Suprapubic skin (tissue), 4 donors: ENCODE measurements at regions not wholly inside any gene's neighbourhood (a gene's known extent, or its start where the extent isn't known, plus 50 kb on each side); places are given as distances from the start of the nearest gene placed in this dataset.
A peak's percentile ranks its signal among the peaks of the same experiment; 100 is the strongest.

Experiments
- DNase-seq, 2 donors: peaks; one replicate each; pipeline ENCODE4 v3.0.0-alpha.2; 2019; ENCODE audit warnings: low spot score in 2 of 2
- H3K27ac ChIP-seq: fragments of 200-600 bp; sonication (generic); one replicate; pipeline ENCODE4 v1.5.1; 2019
- H3K27me3 ChIP-seq: fragments of 200-600 bp; sonication (generic); one replicate; pipeline ENCODE4 v1.5.1; 2019
- H3K36me3 ChIP-seq: fragments of 200-600 bp; sonication (generic); one replicate; pipeline ENCODE4 v1.5.1; 2019
- H3K4me1 ChIP-seq: fragments of 200-600 bp; sonication (generic); one replicate; pipeline ENCODE4 v1.5.1; 2019
- H3K4me3 ChIP-seq: fragments of 200-600 bp; sonication (generic); one replicate; pipeline ENCODE4 v1.5.1; 2019; ENCODE audit warnings: mild to moderate bottlenecking
- H3K9me3 ChIP-seq: fragments of 200-600 bp; sonication (generic); one replicate; pipeline ENCODE4 v1.5.1; 2019
- CTCF ChIP-seq, 2 donors: fragments of 200-600 bp in 1 of 2; fragments of 450-650 bp in 1 of 2; sonication (generic) in 1 of 2; IDR thresholded peaks; one replicate each; pipeline ENCODE4 v1.5.1; 2016 to 2019; ENCODE audit warnings: antibody characterized with exemption in 2 of 2, mild to moderate bottlenecking in 1 of 2, moderate library complexity in 1 of 2
- EP300 ChIP-seq: sonication (generic); formaldehyde crosslinking; IDR thresholded peaks from one replicate; pipeline ENCODE4 v1.6.1; 2017; ENCODE audit warnings: antibody characterized with exemption
- POLR2A ChIP-seq, 2 donors: fragments of 450-650 bp; IDR thresholded peaks; one replicate each; pipeline ENCODE4 v1.6.1; 2017; ENCODE audit warnings: antibody characterized with exemption in 2 of 2, mild to moderate bottlenecking in 2 of 2, moderate library complexity in 2 of 2
- POLR2AphosphoS5 ChIP-seq, 3 donors: sonication (generic); formaldehyde crosslinking; IDR thresholded peaks; one replicate each; pipeline ENCODE4 v1.6.1; 2017; ENCODE audit warnings: antibody characterized with exemption in 3 of 3
- WGBS: methylation state at CpG from one replicate; pipeline ENCODE4 v1.1.5; 2018; 5-methylcytosine and 5-hydroxymethylcytosine counted together

GRCh38 chr6:169406804-169407203 lies 153.2 kb upstream of the THBS2 start:
- peaks cover 9% of the 10 kb centered on the region for H3K4me1 ChIP-seq
- DNase-seq = no peak
- no peak for TF ChIP-seq EP300
- TF ChIP-seq CTCF (IDR thresholded peaks at IDR 0.05) = no peak
- TF ChIP-seq POLR2AphosphoS5 (IDR thresholded peaks at IDR 0.05) = no peak
- no peak for TF ChIP-seq POLR2A (IDR thresholded peaks at IDR 0.05)
- H3K36me3 ChIP-seq = no peaks in the 10 kb centered on the region
- H3K27ac ChIP-seq = no peak overlapping the region
- H3K4me3 ChIP-seq = no peak overlapping the region
- 74% methylated on average over 5 of the region's 5 CpGs for WGBS
- no peaks in the 10 kb centered on the region for H3K9me3 ChIP-seq
- no peaks in the 10 kb centered on the region for H3K27me3 ChIP-seq

- 84% methylated on average over 2 of the region's 2 CpGs for WGBS
- no peak overlapping the region for H3K27ac ChIP-seq
- DNase-seq = no peak
- no peaks in the 10 kb centered on the region for H3K9me3 ChIP-seq
- H3K27me3 ChIP-seq = no peaks in the 10 kb centered on the region
- no peaks in the 10 kb centered on the region for H3K36me3 ChIP-seq
- TF ChIP-seq POLR2AphosphoS5 (IDR thresholded peaks at IDR 0.05) (no peak), CTCF (IDR thresholded peaks at IDR 0.05) (no peak), EP300 (no peak), POLR2A (IDR thresholded peaks at IDR 0.05) (no peak)
- no peak overlapping the region for H3K4me3 ChIP-seq
- peaks cover 9% of the 10 kb centered on the region for H3K4me1 ChIP-seq
Observed at GRCh38 chr6:169406034-169406433, 152.4 kb upstream of the THBS2 start.

- H3K36me3 ChIP-seq = no peaks in the 10 kb centered on the region
Observed at GRCh38 chr6:169404828-169405227, 151.2 kb upstream of the THBS2 start.

GRCh38 chr6:169398342-169399105 lies 144.9 kb upstream of the THBS2 start:
- H3K4me3 ChIP-seq = no peak overlapping the region
- H3K27ac ChIP-seq = peak overlapping the region; percentile 22
- peaks cover 14% of the 10 kb centered on the region for H3K4me1 ChIP-seq
- H3K36me3 ChIP-seq = no peaks in the 10 kb centered on the region
- no peak for TF ChIP-seq EP300
- TF ChIP-seq CTCF (IDR thresholded peaks at IDR 0.05) = no peak
- no peak for TF ChIP-seq POLR2AphosphoS5 (IDR thresholded peaks at IDR 0.05)
- no peaks in the 10 kb centered on the region for H3K27me3 ChIP-seq
- H3K9me3 ChIP-seq = no peaks in the 10 kb centered on the region
- 69% methylated on average over 13 of the region's 14 CpGs for WGBS
- peak in 1 of 2 donors; percentile 82 for DNase-seq

More at GRCh38 chr6:169404828-169405227, 151.2 kb upstream of the THBS2 start:
- peaks cover 7% of the 10 kb centered on the region for H3K4me1 ChIP-seq
- 95% methylated on average over 6 of the region's 6 CpGs for WGBS
- no peaks in the 10 kb centered on the region for H3K9me3 ChIP-seq
- no peaks in the 10 kb centered on the region for H3K27me3 ChIP-seq
- DNase-seq = no peak
- TF ChIP-seq POLR2AphosphoS5 (IDR thresholded peaks at IDR 0.05) (no peak), POLR2A (IDR thresholded peaks at IDR 0.05) (no peak), EP300 (no peak)
- H3K27ac ChIP-seq = no peak overlapping the region
- H3K4me3 ChIP-seq = no peak overlapping the region

- Histone ChIP-seq H3K27ac (no peak overlapping the region), H3K4me3 (no peak overlapping the region), H3K27me3 (no peaks in the 10 kb centered on the region), H3K36me3 (no peaks in the 10 kb centered on the region), H3K4me1 (peaks cover 14% of the 10 kb centered on the region), H3K9me3 (no peaks in the 10 kb centered on the region)
- TF ChIP-seq POLR2AphosphoS5 (IDR thresholded peaks at IDR 0.05) = no peak
- TF ChIP-seq EP300 = no peak
- no peak for TF ChIP-seq CTCF (IDR thresholded peaks at IDR 0.05)
- no peak for TF ChIP-seq POLR2A (IDR thresholded peaks at IDR 0.05)
- 85% methylated on average over 12 of the region's 12 CpGs for WGBS
- no peak for DNase-seq
Observed at GRCh38 chr6:169397684-169398083, 144.0 kb upstream of the THBS2 start.
